ENCODE measurements at regions not wholly inside any gene's neighbourhood (a gene's known extent, or its start where the extent isn't known, plus 50 kb on each side); places are given as distances from the start of the nearest gene placed in this dataset.

GRCh38 chr5:158096835-158097234 lies 237.9 kb upstream of the CLINT1 start:
- Histone ChIP-seq H3K9me3 (ENCODE audit: control insufficient read depth, insufficient read depth, low read depth, low read length) (no peaks in the 10 kb centered on the region), H4K20me1 (ENCODE audit: control insufficient read depth, extremely low read depth, insufficient read depth, low read length) (no peaks in the 10 kb centered on the region), H3K4me2 (ENCODE audit: extremely low read depth, insufficient read depth, low read length) (no peak overlapping the region), H3K79me2 (ENCODE audit: control insufficient read depth, insufficient read depth, low read length) (no peaks in the 10 kb centered on the region), H3K4me1 (ENCODE audit: control insufficient read depth, extremely low read depth, insufficient read depth, low read length) (no peaks in the 10 kb centered on the region), H3K9ac (ENCODE audit: insufficient read depth, low read length) (no peak overlapping the region), H3K4me3 (replicated peaks in 1 of 4; ENCODE audit: control extremely low read depth in 1 of 4, insufficient read depth in 1 of 4, low read depth in 3 of 4, low read length in 4 of 4) (no peak overlapping the region), H2AFZ (ENCODE audit: low read length) (no peak overlapping the region), H3K27me3 (ENCODE audit: control insufficient read depth, insufficient read depth, low read length) (no peaks in the 10 kb centered on the region), H3K36me3 (ENCODE audit: control insufficient read depth, insufficient read depth, low read length) (no peaks in the 10 kb centered on the region), H3K27ac (ENCODE audit: insufficient read depth, low read length) (no peak overlapping the region)
- no peak for DNase-seq (ENCODE audit: low read depth in 2 of 2)
- TF ChIP-seq EZH2 (IDR thresholded peaks at IDR 0.05; ENCODE audit: low read length, missing control alignments) (no peak), CTCF (conservative IDR thresholded peaks at IDR 0.05 in 1 of 2, IDR thresholded peaks at IDR 0.05 in 1 of 2; ENCODE audit: low read depth in 1 of 2, low read length in 2 of 2) (no peak)

GRCh38 chr5:158086856-158087255 lies 227.9 kb upstream of the CLINT1 start:
- H3K79me2 ChIP-seq (ENCODE audit: control insufficient read depth, insufficient read depth, low read length): no peaks in the 10 kb centered on the region
- H4K20me1 ChIP-seq (ENCODE audit: control insufficient read depth, extremely low read depth, insufficient read depth, low read length): no peaks in the 10 kb centered on the region
- H3K4me2 ChIP-seq (ENCODE audit: extremely low read depth, insufficient read depth, low read length): no peak overlapping the region
- no peak for DNase-seq (ENCODE audit: low read depth in 2 of 2)
- no peaks in the 10 kb centered on the region for H3K4me1 ChIP-seq (ENCODE audit: control insufficient read depth, extremely low read depth, insufficient read depth, low read length)
- no peak overlapping the region for H3K27ac ChIP-seq (ENCODE audit: insufficient read depth, low read length)
- H3K4me3 ChIP-seq (replicated peaks in 1 of 4; ENCODE audit: control extremely low read depth in 1 of 4, insufficient read depth in 1 of 4, low read depth in 3 of 4, low read length in 4 of 4): no peak overlapping the region
- H3K27me3 ChIP-seq (ENCODE audit: control insufficient read depth, insufficient read depth, low read length): peaks cover 2% of the 10 kb centered on the region
- no peaks in the 10 kb centered on the region for H3K9me3 ChIP-seq (ENCODE audit: control insufficient read depth, insufficient read depth, low read depth, low read length)
- TF ChIP-seq CTCF (conservative IDR thresholded peaks at IDR 0.05 in 1 of 2, IDR thresholded peaks at IDR 0.05 in 1 of 2; ENCODE audit: low read depth in 1 of 2, low read length in 2 of 2): no peak
- no peak for TF ChIP-seq EZH2 (IDR thresholded peaks at IDR 0.05; ENCODE audit: low read length, missing control alignments)
- H2AFZ ChIP-seq (ENCODE audit: low read length): no peak overlapping the region
- no peak overlapping the region for H3K9ac ChIP-seq (ENCODE audit: insufficient read depth, low read length)
- no peaks in the 10 kb centered on the region for H3K36me3 ChIP-seq (ENCODE audit: control insufficient read depth, insufficient read depth, low read length)

- Histone ChIP-seq H3K27ac (ENCODE audit: insufficient read depth, low read length) (no peak overlapping the region), H4K20me1 (ENCODE audit: control insufficient read depth, extremely low read depth, insufficient read depth, low read length) (no peaks in the 10 kb centered on the region), H3K4me1 (ENCODE audit: control insufficient read depth, extremely low read depth, insufficient read depth, low read length) (no peaks in the 10 kb centered on the region), H3K9ac (ENCODE audit: insufficient read depth, low read length) (no peak overlapping the region), H3K9me3 (ENCODE audit: control insufficient read depth, insufficient read depth, low read depth, low read length) (no peaks in the 10 kb centered on the region), H3K36me3 (ENCODE audit: control insufficient read depth, insufficient read depth, low read length) (no peaks in the 10 kb centered on the region), H2AFZ (ENCODE audit: low read length) (no peak overlapping the region), H3K79me2 (ENCODE audit: control insufficient read depth, insufficient read depth, low read length) (no peaks in the 10 kb centered on the region), H3K4me3 (replicated peaks in 1 of 4; ENCODE audit: control extremely low read depth in 1 of 4, insufficient read depth in 1 of 4, low read depth in 3 of 4, low read length in 4 of 4) (no peak overlapping the region), H3K27me3 (ENCODE audit: control insufficient read depth, insufficient read depth, low read length) (peaks cover 2% of the 10 kb centered on the region), H3K4me2 (ENCODE audit: extremely low read depth, insufficient read depth, low read length) (no peak overlapping the region)
- no peak for TF ChIP-seq EZH2 (IDR thresholded peaks at IDR 0.05; ENCODE audit: low read length, missing control alignments)
- TF ChIP-seq CTCF (conservative IDR thresholded peaks at IDR 0.05 in 1 of 2, IDR thresholded peaks at IDR 0.05 in 1 of 2; ENCODE audit: low read depth in 1 of 2, low read length in 2 of 2): no peak
- DNase-seq (ENCODE audit: low read depth in 2 of 2): peak in 1 of 2 donors; percentile 39
Measured at GRCh38 chr5:158084292-158084691, 225.3 kb upstream of the CLINT1 start.
